Adrenal gland (tissue), 9 donors: ENCODE measurements at regions not wholly inside any gene's neighbourhood (a gene's known extent, or its start where the extent isn't known, plus 50 kb on each side); places are given as distances from the start of the nearest gene placed in this dataset.

Source experiments
- DNase-seq, 7 donors: peaks; one replicate each; pipeline ENCODE4 v3.0.0-alpha.2; 2019 to 2020
- H3K27ac ChIP-seq, 5 donors: fragments of 200-600 bp; sonication (generic) in 4 of 5; 1 replicate in 3 of 5; 2 replicates in 2 of 5; pipeline versions ENCODE4 v1.5.1 to v1.8.0; 2016 to 2020; ENCODE audit warnings: mild to moderate bottlenecking in 1 of 5
- H3K27me3 ChIP-seq: fragments of 200-600 bp; 2 replicates; pipeline ENCODE4 v1.8.0; 2021
- H3K36me3 ChIP-seq, 2 donors: fragments of 200-600 bp; replicated peaks in 1 of 2; 1 replicate in 1 of 2; 2 replicates in 1 of 2; pipeline versions ENCODE4 v1.5.1 to v1.8.0; 2018 to 2022
- H3K4me1 ChIP-seq, 2 donors: fragments of 200-600 bp; replicated peaks in 1 of 2; 1 replicate in 1 of 2; 2 replicates in 1 of 2; pipeline versions ENCODE4 v1.5.1 to v1.8.0; 2018 to 2021
- H3K4me3 ChIP-seq, 4 donors: fragments of 200-600 bp; sonication (generic) in 3 of 4; one replicate each; pipeline ENCODE4 v1.5.1; 2016 to 2018
- H3K9me3 ChIP-seq, 3 donors: fragments of 200-600 bp; sonication (generic) in 1 of 3; replicated peaks in 1 of 3; 1 replicate in 2 of 3; 2 replicates in 1 of 3; pipeline versions ENCODE4 v1.5.1 to v1.8.0; 2016 to 2021
- CTCF ChIP-seq, 6 experiments: fragments of 450-650 bp in 4 of 6; fragments of 200-600 bp in 2 of 6; sonication (generic) in 1 of 6; IDR thresholded peaks; 1 replicate in 5 of 6; 2 replicates in 1 of 6; pipeline versions ENCODE4 v1.5.1 to v1.8.0; 2016 to 2021; ENCODE audit warnings: antibody characterized with exemption in 6 of 6, mild to moderate bottlenecking in 2 of 6, moderate library complexity in 1 of 6
- POLR2A ChIP-seq, 2 donors: fragments of 450-650 bp; IDR thresholded peaks; one replicate each; pipeline ENCODE4 v1.6.1; 2017; ENCODE audit warnings: antibody characterized with exemption in 2 of 2, mild to moderate bottlenecking in 2 of 2, moderate library complexity in 1 of 2
- WGBS, 4 donors: extraction: QIAGEN DNeasy Blood & Tissue Kit in 2 of 4; methylation state at CpG; one replicate each; pipeline versions ENCODE4 v1.1.5 to v1.1.7; 2013 to 2017; 5-methylcytosine and 5-hydroxymethylcytosine counted together
- intact Hi-C, 2 donors: fragments of 100-400 bp; cut with DNase I; formaldehyde crosslinking; loops; one replicate each; pipeline versions ENCODE4 v1.14.1 to v1.15.0; 2022 to 2023
- donor health status: healthy with polysubstance abuse.
- donor health status: Bipolar disorder and iron deficiency.
- donor health status: DM: yes; HTN: yes; CAD: no.
- donor health status: DM: no; HTN: no; CAD: no.
- donor health status: DM: no; HTN: no; CAD: no.

- Histone ChIP-seq H3K27me3 (peaks cover 22% of the 10 kb centered on the region), H3K4me3 (no peak overlapping the region), H3K4me1 (no peaks in the 10 kb centered on the region), H3K36me3 (no peaks in the 10 kb centered on the region), H3K27ac (no peak overlapping the region), H3K9me3 (no peaks in the 10 kb centered on the region)
- intact Hi-C loops, result no loop called here
- DNase-seq, result no peak
- no peak for TF ChIP-seq CTCF (IDR thresholded peaks at IDR 0.05)
- no peak for TF ChIP-seq POLR2A (IDR thresholded peaks at IDR 0.05)
- 73 to 76% (median 74%) methylated on average over 7 of the region's 7 CpGs for WGBS, 4 donors
Measured at GRCh38 chr10:129028451-129028850, 438.6 kb upstream of the MGMT start.

- intact Hi-C loops, result no loop called here
- no peak overlapping the region for H3K27ac ChIP-seq
Measured at GRCh38 chr10:129029051-129029450, 438.0 kb upstream of the MGMT start.

GRCh38 chr10:129029851-129030602 is 437.0 kb upstream of the MGMT start:
- Histone ChIP-seq H3K27me3 (peaks cover 28% of the 10 kb centered on the region), H3K4me3 (no peak overlapping the region), H3K27ac (no peak overlapping the region), H3K36me3 (no peaks in the 10 kb centered on the region), H3K4me1 (no peaks in the 10 kb centered on the region), H3K9me3 (no peaks in the 10 kb centered on the region)
- no peak for DNase-seq
- TF ChIP-seq POLR2A (IDR thresholded peaks at IDR 0.05), result no peak
- no peak for TF ChIP-seq CTCF (IDR thresholded peaks at IDR 0.05)
- WGBS, 4 donors, result 76 to 86% (median 80%) methylated on average over 14 of the region's 14 CpGs
- intact Hi-C loops, result loop anchor here in 1 of 2 donors (5.0 kb wide), 1 partner anchor 942 kb away; no protein-coding TSS in a partner anchor

More at GRCh38 chr10:129029051-129029450, 438.0 kb upstream of the MGMT start:
- 29 to 46% (median 33%) methylated on average over 9 of the region's 9 CpGs for WGBS, 4 donors
- DNase-seq, result no peak
- H3K27me3 ChIP-seq, result peaks cover 28% of the 10 kb centered on the region
- H3K4me3 ChIP-seq, result no peak overlapping the region
- H3K4me1 ChIP-seq, result no peaks in the 10 kb centered on the region
- H3K36me3 ChIP-seq, result no peaks in the 10 kb centered on the region
- no peaks in the 10 kb centered on the region for H3K9me3 ChIP-seq
- TF ChIP-seq POLR2A (IDR thresholded peaks at IDR 0.05), result no peak

GRCh38 chr10:129030603-129030895 is 436.5 kb upstream of the MGMT start:
- no peak overlapping the region for H3K27ac ChIP-seq
- no peak for DNase-seq
- TF ChIP-seq POLR2A (IDR thresholded peaks at IDR 0.05) (no peak), CTCF (IDR thresholded peaks at IDR 0.05) (no peak)
- H3K27me3 ChIP-seq, result peaks cover 28% of the 10 kb centered on the region
- no peak overlapping the region for H3K4me3 ChIP-seq
- H3K36me3 ChIP-seq, result no peaks in the 10 kb centered on the region
- 82 to 87% (median 85%) methylated on average over 14 of the region's 14 CpGs for WGBS, 4 donors
- intact Hi-C loops, result loop anchor here in 1 of 2 donors (5.0 kb wide), 1 partner anchor 942 kb away; no protein-coding TSS in a partner anchor
- no peaks in the 10 kb centered on the region for H3K4me1 ChIP-seq
- no peaks in the 10 kb centered on the region for H3K9me3 ChIP-seq
